NCI-H2171 (cell line): ENCODE measurements at regions not wholly inside any gene's neighbourhood (a gene's known extent, or its start where the extent isn't known, plus 50 kb on each side); places are given as distances from the start of the nearest gene placed in this dataset.
"Not testable (repeated sequence)": the region's sequence is repeated elsewhere in the genome, so short reads cannot be mapped to it uniquely, and the experiment has no call there.

ENCODE experiments used
- DNase-seq: peaks from one replicate; lab custom pipeline; 2025; lab: John Stamatoyannopoulos, UW

DNA sequence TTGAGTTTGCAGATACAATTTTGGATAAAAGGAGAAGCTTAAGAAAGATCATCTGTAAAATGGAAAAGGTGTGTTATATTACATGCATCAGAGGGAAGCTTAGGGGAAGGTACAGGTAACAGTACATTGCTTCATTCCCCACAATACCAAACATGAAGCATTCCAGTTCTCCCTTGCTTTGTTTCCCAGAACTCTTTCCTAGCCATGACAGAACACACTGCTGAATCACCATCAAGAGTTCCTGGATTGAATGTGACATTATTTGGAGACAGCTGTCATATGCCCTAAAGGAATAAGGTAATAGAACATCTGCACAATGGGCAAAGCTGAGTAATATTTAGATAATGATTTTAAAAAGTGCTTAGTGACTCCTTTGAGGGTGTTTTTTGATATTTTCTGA is 303.5 kb upstream of the ST8SIA4 start:
- no peak for DNase-seq

DNA sequence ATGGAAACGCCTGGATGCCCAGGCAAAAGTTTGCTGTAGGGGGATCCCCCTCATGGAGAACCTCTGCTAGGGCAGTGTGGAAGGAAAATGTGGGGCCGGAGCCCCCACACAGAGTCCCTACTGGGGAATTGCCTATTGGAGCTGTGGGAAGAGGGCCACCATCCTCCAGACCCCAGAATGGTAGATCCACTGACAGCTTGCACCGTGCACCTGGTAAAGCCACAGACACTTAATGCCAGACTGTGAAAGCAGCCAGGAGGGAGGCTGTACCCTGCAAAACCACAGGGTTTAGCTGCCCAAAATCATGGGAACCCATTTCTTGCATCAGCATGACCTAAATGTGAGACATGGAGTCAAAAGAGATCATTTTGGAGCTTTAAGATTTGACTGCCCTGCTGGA is 302.0 kb upstream of the ST8SIA4 start:
- DNase-seq: not testable (repeated sequence)

GRCh38 chr5:101180365-101180764 is 277.3 kb upstream of the ST8SIA4 start:
- not testable (repeated sequence) for DNase-seq

DNA sequence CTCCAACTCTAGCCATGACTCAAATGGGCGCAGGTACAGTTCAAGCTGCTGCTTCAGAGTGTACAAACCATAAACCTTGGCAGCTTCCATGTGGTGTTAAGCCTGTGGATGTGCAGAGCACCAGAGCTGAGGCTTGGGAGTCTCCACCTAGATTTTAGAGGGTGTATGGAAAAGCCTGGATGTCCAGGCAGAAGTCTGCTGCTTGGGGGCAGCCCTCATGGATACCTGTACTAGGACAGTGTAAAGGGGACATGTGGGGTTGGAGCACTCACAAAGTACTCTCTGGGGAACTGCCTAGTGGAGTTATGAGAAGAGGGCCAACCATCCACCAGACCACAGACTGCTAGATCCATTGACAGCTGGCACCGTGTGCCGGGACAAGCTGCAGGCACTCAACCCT is 273.5 kb upstream of the ST8SIA4 start:
- DNase-seq: no peak

DNA sequence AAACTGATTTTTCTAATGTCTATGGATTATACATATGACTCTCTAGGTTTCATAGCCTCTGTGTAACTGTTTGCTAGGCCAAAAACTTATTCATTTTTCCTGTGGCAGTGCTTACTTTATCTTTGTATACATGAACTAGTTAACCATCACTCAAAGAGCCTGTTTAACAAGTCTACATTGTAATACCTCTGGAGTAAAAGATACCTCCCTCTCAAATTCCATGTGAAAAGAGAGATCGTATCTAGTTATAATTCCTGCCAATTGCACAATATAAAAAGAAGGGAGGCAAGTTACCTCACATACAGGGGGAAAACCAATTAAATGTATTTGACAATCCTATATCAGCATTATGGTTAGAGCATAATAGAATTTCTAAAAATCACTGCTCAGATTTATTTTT is 271.9 kb upstream of the ST8SIA4 start:
- DNase-seq: no peak

DNA sequence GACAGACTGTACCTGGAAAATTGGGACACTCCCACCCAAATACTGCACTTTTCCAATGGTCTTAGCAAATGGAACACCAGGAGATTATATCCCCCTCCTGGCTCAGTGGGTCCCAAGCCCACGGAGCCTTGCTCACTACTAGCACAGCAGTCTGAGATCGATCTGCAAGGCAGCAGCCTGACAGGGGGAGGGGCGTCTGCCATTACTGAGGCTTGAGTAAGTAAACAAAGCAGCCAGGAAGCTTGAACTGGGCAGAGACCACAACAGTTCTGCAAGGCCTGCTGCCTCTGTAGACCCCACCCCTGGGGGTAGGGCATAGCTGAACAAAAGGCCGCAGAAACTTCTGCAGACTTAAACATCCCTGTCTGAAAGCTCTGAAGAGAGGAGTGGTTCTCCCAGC is 260.0 kb upstream of the ST8SIA4 start:
- no peak for DNase-seq

- no peak for DNase-seq
Observed at GRCh38 chr5:101160002-101160401, 256.9 kb upstream of the ST8SIA4 start.

DNA sequence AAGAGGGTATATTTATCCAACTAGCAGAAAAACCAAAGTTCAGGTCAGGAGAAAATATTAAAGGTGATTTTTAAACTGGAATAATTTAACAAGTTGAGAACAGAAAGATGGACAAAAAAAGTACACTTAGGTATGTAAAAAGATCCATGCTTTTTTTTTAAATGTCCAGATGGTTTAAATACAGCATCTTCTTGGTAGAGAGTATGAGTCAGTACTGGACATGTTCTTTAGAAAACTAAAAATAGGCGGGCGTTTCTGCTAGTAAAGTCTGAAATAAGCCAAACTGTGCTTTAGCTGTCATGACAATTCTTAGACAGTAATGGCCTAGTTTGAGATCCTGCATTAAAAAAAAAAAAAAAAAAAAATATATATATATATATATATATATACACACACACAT is 255.9 kb upstream of the ST8SIA4 start:
- DNase-seq: no peak

GRCh38 chr5:101153526-101153925 is 250.4 kb upstream of the ST8SIA4 start:
- no peak for DNase-seq

DNA sequence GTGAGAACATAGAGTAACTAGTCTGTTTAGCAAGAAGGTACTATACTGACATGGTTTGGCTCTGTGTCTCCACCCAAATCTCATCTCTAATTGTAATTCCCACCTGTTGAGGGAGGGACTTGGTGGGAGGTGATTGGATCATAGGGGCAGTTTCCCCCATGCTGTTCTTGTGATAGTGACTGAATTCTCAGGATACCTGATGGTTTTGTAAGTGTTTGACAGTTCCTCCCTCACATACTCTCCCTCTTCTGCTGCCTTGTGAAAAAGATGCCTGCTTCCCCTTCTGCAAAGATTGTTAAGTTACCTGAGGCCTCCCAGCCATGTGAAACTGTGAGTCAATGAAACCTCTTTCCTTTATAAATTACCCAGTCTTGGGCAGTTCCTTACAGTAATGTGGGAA is 240.4 kb upstream of the ST8SIA4 start:
- DNase-seq: no peak

- no peak for DNase-seq
Observed at GRCh38 chr5:101142102-101142501, 239.0 kb upstream of the ST8SIA4 start.

DNA sequence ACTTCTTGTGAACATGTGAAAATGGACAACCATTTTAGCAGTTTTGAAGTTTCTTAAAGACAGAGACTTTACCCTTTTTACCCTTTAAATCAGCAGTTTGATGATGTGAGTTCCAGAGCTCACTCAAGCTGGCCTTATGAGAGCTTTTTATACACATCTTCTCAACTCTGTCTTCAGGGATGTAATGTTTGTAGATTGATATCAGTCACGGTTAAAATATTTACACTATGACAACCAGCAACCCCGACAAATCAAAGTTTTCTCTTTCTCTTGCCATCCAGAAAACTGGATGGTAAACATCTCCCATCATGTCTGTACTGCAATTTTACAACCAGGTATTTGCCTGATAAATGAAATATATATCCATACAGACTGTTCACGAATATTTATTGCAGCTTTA is 233.4 kb upstream of the ST8SIA4 start:
- DNase-seq: no peak

GRCh38 chr5:101123363-101123762 is 220.3 kb upstream of the ST8SIA4 start:
- no peak for DNase-seq

GRCh38 chr5:101112645-101113044 is 209.6 kb upstream of the ST8SIA4 start:
- no peak for DNase-seq

DNA sequence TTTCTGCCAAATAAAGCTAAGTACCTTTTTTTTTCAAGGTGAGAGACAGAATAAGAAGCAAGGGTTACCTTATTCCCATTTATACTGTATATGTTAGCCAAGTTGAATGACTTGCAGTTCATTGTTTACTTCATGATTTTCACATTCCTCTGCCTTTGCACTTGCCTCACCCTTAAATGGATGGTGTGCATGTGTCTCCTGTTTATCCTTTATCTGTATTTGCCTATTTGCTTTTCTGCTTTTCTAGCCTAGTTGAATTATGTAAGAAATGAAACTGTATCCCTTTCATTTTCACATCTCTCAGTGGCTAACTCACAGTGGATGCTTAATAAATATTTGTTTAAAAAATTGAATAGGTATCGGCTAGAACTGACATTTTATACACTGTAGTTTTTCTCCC is 200.8 kb upstream of the ST8SIA4 start:
- no peak for DNase-seq

DNA sequence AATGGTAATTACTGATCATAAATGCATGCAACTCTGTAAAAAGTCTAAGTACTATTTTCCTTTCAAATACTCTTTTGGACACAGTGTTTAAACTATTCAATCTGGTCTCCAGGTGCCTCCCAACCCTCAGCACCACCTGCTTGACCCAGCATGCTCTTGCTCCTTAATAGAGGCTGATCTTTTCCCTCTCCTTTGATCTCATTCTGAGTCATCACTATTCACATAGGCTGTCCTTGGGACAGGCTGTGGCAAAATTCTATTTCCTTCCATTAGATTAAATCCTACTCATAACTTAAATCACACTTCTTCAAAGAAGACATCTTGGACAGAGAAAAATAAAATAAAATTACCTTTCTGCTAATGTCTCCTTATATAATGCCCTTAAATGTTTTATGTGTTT is 199.4 kb upstream of the ST8SIA4 start:
- DNase-seq: no peak

GRCh38 chr5:101091902-101092301 is 188.8 kb upstream of the ST8SIA4 start:
- DNase-seq: no peak

GRCh38 chr5:101084353-101084752 is 181.3 kb upstream of the ST8SIA4 start:
- no peak for DNase-seq

DNA sequence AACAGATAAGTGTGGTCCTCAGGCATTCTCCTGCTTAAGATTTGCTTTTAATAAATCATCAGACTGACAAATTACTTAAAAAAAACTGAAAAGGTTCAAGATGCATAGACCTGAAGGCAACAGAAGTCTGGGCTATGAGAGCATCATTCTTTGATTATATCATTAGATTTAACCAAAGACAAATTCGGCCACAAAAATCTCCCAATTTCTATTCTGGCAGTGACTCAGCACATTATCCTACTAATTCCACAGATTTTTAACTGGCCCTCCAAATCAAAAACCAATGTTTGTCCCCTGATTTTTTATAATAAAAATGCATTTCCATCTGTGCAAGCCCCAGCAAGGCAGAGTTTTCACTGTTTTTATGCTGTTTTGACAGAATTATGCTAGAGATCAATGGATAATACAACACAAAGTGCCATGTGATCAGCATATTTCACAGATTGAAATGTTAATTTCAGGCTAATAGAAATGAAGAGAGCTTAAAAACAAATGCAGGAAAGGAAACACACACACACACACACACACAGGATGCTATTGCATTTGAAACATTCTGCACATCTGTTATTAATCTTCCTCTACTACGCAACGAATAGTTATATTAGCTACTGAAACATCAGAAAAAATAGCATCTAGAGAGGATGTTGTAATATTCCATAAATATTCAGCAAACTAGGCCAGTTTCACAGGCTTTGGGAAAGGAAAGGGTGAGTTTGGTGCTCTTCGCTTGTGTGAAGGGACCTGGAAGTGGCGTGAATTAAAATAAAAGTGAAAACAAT is 177.6 kb upstream of the ST8SIA4 start:
- no peak for DNase-seq

DNA sequence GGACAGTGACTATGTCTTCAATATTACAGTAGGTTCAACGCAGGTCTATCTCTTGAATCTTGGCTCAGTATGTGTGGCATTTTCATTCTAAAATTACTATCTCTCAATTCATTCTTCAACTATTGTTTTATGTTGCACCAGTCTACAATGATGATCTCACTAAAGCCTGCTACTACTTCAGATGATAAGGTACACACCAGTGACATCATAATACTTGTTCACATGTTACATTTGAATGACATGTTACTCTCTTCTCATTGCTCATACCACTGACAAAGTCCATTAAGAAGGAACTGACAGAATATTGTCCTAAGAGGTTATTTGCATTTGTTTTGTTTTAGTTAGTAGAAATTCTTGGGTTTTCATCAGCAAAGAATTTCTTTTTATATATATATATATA is 165.2 kb upstream of the ST8SIA4 start:
- no peak for DNase-seq

DNA sequence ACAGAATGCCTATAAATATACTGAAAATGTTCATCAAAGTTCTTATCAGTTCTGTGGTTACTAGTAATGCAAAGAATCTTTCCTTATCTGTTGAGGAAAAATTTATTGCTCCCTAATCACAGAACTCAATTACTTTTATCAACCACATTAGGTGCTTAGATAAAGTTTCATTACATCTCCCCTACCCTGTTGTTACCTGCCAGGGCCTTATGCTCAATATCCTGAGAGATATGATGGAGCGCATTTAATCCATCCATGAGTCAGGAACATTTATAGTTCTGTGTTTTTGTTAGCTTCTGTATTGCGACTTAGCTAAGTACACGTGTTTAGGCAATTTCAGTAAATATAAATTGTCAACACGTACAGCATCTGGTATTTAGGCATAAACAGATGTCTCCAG is 164.3 kb upstream of the ST8SIA4 start:
- DNase-seq: no peak

DNA sequence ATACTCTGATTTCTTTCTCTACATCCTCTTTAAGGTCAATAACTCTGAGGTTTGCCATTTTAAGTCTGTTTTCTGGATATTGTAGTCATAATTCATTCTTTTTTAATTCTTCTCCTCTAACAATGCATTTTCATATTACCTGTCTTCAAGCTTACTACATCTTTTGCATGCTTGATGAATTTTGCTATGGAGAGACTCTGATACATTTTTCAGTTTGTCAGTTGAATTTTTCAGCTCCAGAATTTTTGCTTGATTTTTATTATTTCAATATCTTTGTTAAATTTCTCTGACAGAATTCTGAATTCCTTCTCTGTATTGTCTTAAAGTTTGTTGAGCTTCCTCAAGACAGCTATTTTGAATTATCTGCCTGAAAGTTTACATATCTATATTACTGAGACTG is 159.8 kb upstream of the ST8SIA4 start:
- no peak for DNase-seq

- DNase-seq: no peak
Observed at GRCh38 chr5:101047181-101047580, 144.1 kb upstream of the ST8SIA4 start.

DNA sequence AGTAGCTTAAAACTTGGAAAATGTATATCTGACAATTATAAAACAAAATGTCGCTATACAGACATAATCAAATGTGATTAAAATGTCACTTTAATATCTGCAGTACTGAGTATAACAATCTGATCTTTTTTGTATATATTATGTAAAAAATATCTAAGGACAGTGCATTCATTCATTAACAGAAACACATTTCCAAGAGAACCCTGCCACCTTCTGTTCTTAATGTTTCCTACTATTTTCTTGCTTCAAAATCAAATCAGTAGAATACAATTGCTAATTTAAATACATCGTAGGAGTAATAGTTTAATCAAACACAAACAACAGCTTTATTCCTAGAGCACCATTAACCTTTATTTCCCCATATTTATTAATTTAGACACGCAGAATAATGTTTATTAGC is 142.6 kb upstream of the ST8SIA4 start:
- DNase-seq: no peak
